HL-60 (cell line): ENCODE measurements at regions not wholly inside any gene's neighbourhood (a gene's known extent, or its start where the extent isn't known, plus 50 kb on each side); places are given as distances from the start of the nearest gene placed in this dataset.

ENCODE experiments used
- CTCF ChIP-seq: IDR thresholded peaks from one replicate; pipeline ENCODE4 v1.5.1; 2011; ENCODE audit warnings: low read length, control low read depth, inconsistent platforms; ENCODE audit not compliant: insufficient read depth
- GABPA ChIP-seq: IDR thresholded peaks from 2 replicates; pipeline ENCODE4 v1.6.1; 2012; ENCODE audit warnings: low read depth
- POLR2AphosphoS5 ChIP-seq: IDR thresholded peaks from 2 replicates; pipeline ENCODE4 v1.6.1; 2012; ENCODE audit warnings: low read depth

DNA sequence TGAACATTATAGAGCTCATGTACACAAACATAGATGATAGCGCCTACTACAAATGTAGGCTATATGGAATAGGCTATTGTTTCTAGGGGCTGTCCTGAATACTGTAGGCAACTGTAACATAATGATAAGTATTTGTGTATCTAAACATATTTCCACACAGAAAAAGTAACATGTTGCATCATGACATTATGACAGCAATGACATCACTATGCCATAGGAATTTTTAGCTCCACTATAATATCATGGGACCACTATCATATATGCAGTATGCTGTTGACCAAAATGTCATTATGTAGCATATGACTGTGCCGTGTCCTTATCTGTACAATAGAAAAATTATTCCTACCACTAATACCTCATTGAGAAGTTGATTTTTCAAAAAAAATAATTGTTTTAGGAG, 96.7 kb upstream of the SSTR1 start:
- TF ChIP-seq GABPA (no peak), CTCF (no peak), POLR2AphosphoS5 (no peak)
